OCI-LY1 (cell line): ENCODE measurements at regions not wholly inside any gene's neighbourhood (a gene's known extent, or its start where the extent isn't known, plus 50 kb on each side); places are given as distances from the start of the nearest gene placed in this dataset.

Experiments
- CTCF ChIP-seq: fragments of 200-600 bp; sonication (generic), shearing (Covaris generic); IDR thresholded peaks from 2 replicates; pipeline ENCODE4 v1.5.1; 2017; ENCODE audit warnings: mild to moderate bottlenecking, antibody characterized with exemption, low read length, moderate library complexity, mixed read lengths
- EZH2 ChIP-seq: fragments of 200-600 bp; sonication (generic), shearing (Covaris generic); IDR thresholded peaks from 2 replicates; pipeline ENCODE4 v1.8.0; 2017; ENCODE audit warnings: borderline replicate concordance, mixed run types, mild to moderate bottlenecking, antibody characterized with exemption, low read length, moderate library complexity, mixed read lengths

- TF ChIP-seq CTCF, result no peak
- TF ChIP-seq EZH2, result no peak
Measured at GRCh38 chr7:25750744-25751508, 401.1 kb upstream of the NFE2L3 start.
